ENCODE measurements at regions not wholly inside any gene's neighbourhood (a gene's known extent, or its start where the extent isn't known, plus 50 kb on each side); places are given as distances from the start of the nearest gene placed in this dataset.

- ChIA-PET POLR2A (no interaction called here), CTCF (no interaction called here)
- TF ChIP-seq ZNF426 (tag by site-specific recombination; IDR thresholded peaks at IDR 0.05): no peak
- TF ChIP-seq ZBTB1 (tag by site-specific recombination; IDR thresholded peaks at IDR 0.05): no peak
Observed at GRCh38 chr2:15802657-15803542, 137.4 kb upstream of the MYCN start.

GRCh38 chr2:15803543-15804245 lies 136.7 kb upstream of the MYCN start:
- Histone ChIP-seq H3K4me1 (ENCODE audit: control insufficient read depth, insufficient read depth, low read length) (no peaks in the 10 kb centered on the region), H3K9me3 (ENCODE audit: control insufficient read depth, insufficient read depth, low read depth, low read length) (no peaks in the 10 kb centered on the region), H3K36me3 (ENCODE audit: control insufficient read depth in 2 of 2, insufficient read depth in 1 of 2, low read length in 2 of 2) (no peaks in the 10 kb centered on the region), H3K4me3 (ENCODE audit: low read depth, low read length) (no peak overlapping the region), H3K27ac (ENCODE audit: extremely low read depth, low read depth, low read length) (no peak overlapping the region)
- POLR2A ChIA-PET: no interaction called here
- CTCF ChIA-PET: no interaction called here
- TF ChIP-seq ZSCAN23 (tag by site-specific recombination; IDR thresholded peaks at IDR 0.05): no peak
- TF ChIP-seq ZNF174 (tag by site-specific recombination; IDR thresholded peaks at IDR 0.05): no peak
- TF ChIP-seq, protein P1, sequence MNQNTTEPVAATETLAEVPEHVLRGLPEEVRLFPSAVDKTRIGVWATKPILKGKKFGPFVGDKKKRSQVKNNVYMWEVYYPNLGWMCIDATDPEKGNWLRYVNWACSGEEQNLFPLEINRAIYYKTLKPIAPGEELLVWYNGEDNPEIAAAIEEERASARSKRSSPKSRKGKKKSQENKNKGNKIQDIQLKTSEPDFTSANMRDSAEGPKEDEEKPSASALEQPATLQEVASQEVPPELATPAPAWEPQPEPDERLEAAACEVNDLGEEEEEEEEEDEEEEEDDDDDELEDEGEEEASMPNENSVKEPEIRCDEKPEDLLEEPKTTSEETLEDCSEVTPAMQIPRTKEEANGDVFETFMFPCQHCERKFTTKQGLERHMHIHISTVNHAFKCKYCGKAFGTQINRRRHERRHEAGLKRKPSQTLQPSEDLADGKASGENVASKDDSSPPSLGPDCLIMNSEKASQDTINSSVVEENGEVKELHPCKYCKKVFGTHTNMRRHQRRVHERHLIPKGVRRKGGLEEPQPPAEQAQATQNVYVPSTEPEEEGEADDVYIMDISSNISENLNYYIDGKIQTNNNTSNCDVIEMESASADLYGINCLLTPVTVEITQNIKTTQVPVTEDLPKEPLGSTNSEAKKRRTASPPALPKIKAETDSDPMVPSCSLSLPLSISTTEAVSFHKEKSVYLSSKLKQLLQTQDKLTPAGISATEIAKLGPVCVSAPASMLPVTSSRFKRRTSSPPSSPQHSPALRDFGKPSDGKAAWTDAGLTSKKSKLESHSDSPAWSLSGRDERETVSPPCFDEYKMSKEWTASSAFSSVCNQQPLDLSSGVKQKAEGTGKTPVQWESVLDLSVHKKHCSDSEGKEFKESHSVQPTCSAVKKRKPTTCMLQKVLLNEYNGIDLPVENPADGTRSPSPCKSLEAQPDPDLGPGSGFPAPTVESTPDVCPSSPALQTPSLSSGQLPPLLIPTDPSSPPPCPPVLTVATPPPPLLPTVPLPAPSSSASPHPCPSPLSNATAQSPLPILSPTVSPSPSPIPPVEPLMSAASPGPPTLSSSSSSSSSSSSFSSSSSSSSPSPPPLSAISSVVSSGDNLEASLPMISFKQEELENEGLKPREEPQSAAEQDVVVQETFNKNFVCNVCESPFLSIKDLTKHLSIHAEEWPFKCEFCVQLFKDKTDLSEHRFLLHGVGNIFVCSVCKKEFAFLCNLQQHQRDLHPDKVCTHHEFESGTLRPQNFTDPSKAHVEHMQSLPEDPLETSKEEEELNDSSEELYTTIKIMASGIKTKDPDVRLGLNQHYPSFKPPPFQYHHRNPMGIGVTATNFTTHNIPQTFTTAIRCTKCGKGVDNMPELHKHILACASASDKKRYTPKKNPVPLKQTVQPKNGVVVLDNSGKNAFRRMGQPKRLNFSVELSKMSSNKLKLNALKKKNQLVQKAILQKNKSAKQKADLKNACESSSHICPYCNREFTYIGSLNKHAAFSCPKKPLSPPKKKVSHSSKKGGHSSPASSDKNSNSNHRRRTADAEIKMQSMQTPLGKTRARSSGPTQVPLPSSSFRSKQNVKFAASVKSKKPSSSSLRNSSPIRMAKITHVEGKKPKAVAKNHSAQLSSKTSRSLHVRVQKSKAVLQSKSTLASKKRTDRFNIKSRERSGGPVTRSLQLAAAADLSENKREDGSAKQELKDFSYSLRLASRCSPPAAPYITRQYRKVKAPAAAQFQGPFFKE (tag by site-specific recombination; IDR thresholded peaks at IDR 0.05; ENCODE audit: borderline replicate concordance): no peak
- no peak for TF ChIP-seq ZNF184 (tag by site-specific recombination; IDR thresholded peaks at IDR 0.05)
- no peak for TF ChIP-seq ZNF121 (tag by site-specific recombination; IDR thresholded peaks at IDR 0.05)
- no peak for TF ChIP-seq WT1 (tag by site-specific recombination; IDR thresholded peaks at IDR 0.05)
- TF ChIP-seq, protein P2, sequence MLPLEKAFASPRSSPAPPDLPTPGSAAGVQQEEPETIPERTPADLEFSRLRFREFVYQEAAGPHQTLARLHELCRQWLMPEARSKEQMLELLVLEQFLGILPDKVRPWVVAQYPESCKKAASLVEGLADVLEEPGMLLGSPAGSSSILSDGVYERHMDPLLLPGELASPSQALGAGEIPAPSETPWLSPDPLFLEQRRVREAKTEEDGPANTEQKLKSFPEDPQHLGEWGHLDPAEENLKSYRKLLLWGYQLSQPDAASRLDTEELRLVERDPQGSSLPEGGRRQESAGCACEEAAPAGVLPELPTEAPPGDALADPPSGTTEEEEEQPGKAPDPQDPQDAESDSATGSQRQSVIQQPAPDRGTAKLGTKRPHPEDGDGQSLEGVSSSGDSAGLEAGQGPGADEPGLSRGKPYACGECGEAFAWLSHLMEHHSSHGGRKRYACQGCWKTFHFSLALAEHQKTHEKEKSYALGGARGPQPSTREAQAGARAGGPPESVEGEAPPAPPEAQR (tag by site-specific recombination; IDR thresholded peaks at IDR 0.05): no peak
- TF ChIP-seq HOXA7 (CRISPR knock-in tag; IDR thresholded peaks at IDR 0.05; ENCODE audit: borderline replicate concordance): no peak
- no peak for TF ChIP-seq ZNF202 (tag by site-specific recombination; IDR thresholded peaks at IDR 0.05; ENCODE audit: borderline replicate concordance)
- no peak for TF ChIP-seq ZNF391 (tag by site-specific recombination; IDR thresholded peaks at IDR 0.05; ENCODE audit: borderline replicate concordance, low read depth)
- TF ChIP-seq ZNF571 (tag by site-specific recombination; IDR thresholded peaks at IDR 0.05): no peak
- TF ChIP-seq BCL11B (tag by site-specific recombination; IDR thresholded peaks at IDR 0.05; ENCODE audit: low read depth): no peak
- no peak for TF ChIP-seq ZNF561 (tag by site-specific recombination; IDR thresholded peaks at IDR 0.05; ENCODE audit: borderline replicate concordance)
- TF ChIP-seq ZNF549 (tag by site-specific recombination; IDR thresholded peaks at IDR 0.05): no peak
- no peak for TF ChIP-seq ZFP41 (tag by site-specific recombination; IDR thresholded peaks at IDR 0.05; ENCODE audit: borderline replicate concordance)
- TF ChIP-seq ZFP3 (tag by site-specific recombination; IDR thresholded peaks at IDR 0.05; ENCODE audit: low read depth): no peak

More at GRCh38 chr2:15802657-15803542, 137.4 kb upstream of the MYCN start:
- no peaks in the 10 kb centered on the region for H3K9me3 ChIP-seq (ENCODE audit: control insufficient read depth, insufficient read depth, low read depth, low read length)
- H3K36me3 ChIP-seq (ENCODE audit: control insufficient read depth in 2 of 2, insufficient read depth in 1 of 2, low read length in 2 of 2): no peaks in the 10 kb centered on the region
- no peak overlapping the region for H3K27ac ChIP-seq (ENCODE audit: extremely low read depth, low read depth, low read length)
- H3K4me3 ChIP-seq (ENCODE audit: low read depth, low read length): no peak overlapping the region
- no peaks in the 10 kb centered on the region for H3K4me1 ChIP-seq (ENCODE audit: control insufficient read depth, insufficient read depth, low read length)
